ENCODE measurements at regions not wholly inside any gene's neighbourhood (a gene's known extent, or its start where the extent isn't known, plus 50 kb on each side); places are given as distances from the start of the nearest gene placed in this dataset.

GRCh38 chr2:126302043-126302442, 353.9 kb upstream of the GYPC start:
- TF ChIP-seq, protein P1, sequence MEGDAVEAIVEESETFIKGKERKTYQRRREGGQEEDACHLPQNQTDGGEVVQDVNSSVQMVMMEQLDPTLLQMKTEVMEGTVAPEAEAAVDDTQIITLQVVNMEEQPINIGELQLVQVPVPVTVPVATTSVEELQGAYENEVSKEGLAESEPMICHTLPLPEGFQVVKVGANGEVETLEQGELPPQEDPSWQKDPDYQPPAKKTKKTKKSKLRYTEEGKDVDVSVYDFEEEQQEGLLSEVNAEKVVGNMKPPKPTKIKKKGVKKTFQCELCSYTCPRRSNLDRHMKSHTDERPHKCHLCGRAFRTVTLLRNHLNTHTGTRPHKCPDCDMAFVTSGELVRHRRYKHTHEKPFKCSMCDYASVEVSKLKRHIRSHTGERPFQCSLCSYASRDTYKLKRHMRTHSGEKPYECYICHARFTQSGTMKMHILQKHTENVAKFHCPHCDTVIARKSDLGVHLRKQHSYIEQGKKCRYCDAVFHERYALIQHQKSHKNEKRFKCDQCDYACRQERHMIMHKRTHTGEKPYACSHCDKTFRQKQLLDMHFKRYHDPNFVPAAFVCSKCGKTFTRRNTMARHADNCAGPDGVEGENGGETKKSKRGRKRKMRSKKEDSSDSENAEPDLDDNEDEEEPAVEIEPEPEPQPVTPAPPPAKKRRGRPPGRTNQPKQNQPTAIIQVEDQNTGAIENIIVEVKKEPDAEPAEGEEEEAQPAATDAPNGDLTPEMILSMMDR (conservative IDR thresholded peaks at IDR 0.05 in 1 of 2, IDR thresholded peaks at IDR 0.05 in 1 of 2; ENCODE audit: extremely low read depth in 1 of 2, insufficient read depth in 1 of 2, low read depth in 1 of 2, low read length in 2 of 2), result no peak
- TF ChIP-seq EZH2 (IDR thresholded peaks at IDR 0.05; ENCODE audit: borderline replicate concordance, low read length), result no peak
